T follicular helper cell (primary cell): ENCODE measurements at regions not wholly inside any gene's neighbourhood (a gene's known extent, or its start where the extent isn't known, plus 50 kb on each side); places are given as distances from the start of the nearest gene placed in this dataset.
"Not testable (repeated sequence)": the region's sequence is repeated elsewhere in the genome, so short reads cannot be mapped to it uniquely, and the experiment has no call there.

Source experiments
- DNase-seq: peaks from one replicate; pipeline ENCODE4 v3.0.0-alpha.2; 2020; ENCODE audit warnings: low read depth

DNA sequence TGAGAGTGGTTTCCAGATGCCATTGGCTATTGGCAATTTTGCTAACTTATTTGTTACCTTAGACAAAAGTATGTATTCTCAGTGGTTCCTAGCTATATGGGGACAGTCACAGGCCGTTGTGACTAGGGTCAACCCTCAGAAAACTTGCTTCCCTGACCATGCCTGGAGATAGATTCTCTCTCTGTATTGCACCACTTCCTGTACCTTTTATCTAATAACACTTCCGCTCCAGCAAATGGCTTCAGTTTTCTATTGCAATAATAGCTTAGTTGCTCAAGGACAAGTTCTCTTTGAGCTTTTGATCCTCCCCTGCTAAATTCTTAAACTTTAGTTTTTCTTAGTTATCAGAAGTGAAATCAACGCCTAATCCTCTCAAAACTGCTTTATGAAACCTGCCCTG lies 338.0 kb downstream of the RMST start:
- no peak for DNase-seq

DNA sequence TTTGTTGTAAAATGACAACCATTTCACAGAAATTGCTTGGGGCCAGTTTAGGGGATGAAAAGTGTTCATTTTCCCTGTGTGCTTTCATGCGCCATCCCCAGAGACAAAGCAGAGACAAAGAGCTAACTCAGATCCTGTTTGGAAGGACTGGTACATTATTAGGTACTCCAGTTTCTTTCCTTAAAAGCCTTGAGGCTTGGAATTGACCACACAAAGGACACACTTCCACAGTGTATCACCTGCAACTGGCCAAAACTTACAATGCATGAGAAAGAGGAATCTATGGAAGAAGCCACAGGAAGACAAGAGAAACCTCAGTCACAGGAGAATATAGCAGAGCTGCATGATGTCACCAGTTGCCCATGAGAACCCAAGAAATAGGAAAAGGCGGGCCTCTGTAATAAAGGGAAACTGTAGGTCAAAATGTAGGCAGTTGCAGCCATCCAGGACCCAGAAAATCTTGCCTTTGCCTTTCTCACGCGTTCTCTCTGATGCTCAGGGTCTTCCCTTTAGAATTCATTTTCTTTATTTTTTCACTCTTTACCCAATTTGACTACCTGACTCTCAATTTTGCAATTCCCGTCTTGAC lies 339.0 kb downstream of the RMST start:
- DNase-seq, result no peak

DNA sequence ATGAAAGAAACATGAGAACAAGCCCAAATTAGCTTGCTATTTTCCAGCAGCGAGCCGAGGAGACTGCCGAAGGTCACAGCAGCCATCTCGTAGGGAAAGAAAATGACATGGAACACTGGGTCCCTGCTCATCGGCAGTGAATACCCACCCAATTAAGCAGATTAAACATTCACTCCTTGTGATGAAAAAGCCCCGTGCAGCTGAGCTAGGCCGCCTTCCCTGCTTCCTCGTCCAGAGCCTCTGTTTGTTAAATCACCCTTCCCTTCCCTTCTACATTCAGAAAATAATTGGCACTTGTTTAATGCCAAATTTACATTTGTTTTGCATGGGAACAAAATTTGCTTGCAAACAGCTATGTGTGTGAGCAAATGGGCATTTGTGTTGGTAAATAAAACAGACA lies 342.5 kb downstream of the RMST start:
- no peak for DNase-seq

DNA sequence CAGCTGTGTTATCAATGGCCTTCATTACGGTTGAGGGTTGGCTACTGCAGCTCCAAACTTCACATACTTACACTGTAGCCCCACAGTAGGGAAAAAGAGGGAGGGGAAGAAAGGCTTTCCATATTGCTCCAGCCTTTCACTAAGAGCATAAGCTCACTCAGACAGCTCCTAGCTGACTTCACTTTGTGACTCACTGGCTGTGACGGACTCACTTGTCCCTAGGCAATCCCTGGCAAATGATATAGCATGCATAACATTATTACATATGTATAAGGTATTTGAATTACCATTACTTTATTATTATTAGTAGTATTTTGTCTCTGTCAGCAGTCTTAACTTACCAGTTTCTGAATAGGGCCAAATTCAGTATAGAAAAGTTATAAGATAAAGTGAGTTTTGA lies 350.7 kb downstream of the RMST start:
- DNase-seq, result no peak

DNA sequence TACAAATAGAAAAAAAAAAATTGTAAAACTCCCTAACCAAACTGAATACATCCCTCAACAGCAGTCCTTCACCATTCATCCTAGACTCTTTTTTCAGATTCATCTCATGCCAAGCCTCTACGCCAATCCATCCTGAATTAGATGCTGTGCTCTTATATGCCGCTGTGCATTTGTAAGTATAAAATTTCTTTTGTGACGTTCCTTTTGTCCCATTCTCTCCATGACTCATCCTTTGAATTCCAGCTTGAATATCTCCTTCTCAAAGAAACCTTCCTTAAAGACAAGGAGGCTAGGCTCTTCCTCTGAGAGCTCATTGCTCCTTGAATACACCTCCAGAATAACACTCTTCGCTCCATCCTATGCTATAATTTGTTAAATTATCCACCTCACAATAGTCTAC lies 359.2 kb downstream of the RMST start:
- no peak for DNase-seq

DNA sequence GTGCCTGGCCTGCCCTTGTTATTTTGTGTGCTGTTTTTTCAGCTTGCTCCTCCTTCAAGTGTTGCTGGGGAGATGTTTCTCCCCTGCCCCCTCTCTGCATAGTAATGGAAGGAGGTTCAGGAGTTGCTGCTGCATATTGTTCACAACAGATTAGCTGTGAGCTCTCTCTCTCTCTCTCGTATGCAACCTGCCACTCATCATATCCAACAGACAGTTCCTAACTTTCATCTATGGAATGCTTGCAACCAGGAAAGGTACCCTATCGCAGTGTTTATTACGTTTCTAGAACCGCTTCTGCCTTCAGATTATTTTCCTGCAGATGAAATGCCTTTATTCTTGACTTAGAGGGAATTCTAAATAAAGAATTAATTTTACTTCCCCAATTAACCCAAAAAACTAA lies 372.9 kb downstream of the RMST start:
- no peak for DNase-seq

DNA sequence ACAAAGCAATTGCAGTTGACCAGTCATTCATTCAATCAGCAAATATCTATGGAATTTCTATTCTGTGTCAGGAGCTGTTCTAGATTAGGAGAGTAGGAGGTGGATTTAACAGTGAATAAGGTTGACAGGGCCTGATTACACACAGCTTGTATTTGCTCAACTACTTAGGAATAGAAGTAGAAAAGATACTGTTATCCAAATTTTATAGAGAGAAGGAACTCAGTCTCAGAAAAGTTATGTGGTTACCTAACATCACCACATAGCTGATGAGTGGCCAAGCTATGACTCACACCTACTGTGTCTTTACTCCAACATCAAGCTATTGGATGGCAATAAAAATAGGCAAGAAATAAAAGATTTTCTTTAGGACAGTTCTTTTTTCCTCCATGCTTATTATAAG lies 374.8 kb downstream of the RMST start:
- DNase-seq, result no peak

DNA sequence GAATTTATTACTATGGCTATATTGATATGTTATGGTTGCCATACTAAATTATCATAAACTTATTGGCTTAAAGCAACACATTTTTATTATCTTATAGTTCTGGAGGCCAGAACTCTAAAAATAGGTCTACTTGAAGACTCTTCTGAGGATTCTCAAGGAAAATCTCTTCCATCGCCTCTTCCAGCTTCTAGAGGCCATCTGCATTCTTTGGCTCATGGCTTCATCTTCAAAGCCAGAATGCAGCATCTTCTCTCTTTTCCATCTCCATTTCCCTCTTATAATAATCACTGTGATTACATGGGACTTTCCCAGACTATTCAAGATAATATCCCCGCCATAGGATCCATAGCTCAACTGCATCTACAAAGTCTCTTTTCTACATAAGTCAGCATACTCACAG lies 385.4 kb downstream of the RMST start:
- DNase-seq, result no peak

DNA sequence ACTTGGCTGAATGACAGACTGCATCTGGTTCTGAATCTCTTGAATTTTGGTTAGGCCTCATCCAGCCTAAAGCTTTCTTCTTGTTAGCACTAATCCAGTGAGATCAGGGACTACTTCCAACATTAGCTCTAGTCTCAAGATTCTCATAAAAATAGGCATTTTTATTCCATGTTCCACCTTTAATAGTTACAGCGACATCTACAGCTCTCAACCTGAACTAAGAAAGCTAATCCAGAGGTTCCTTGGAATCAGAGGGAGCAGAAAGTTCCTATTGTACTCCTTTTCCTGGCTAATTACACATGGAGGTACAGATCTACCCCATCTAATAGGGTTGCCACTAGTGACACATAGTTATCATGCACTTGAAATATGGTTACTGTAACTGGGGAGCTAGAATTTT lies 391.9 kb downstream of the RMST start:
- no peak for DNase-seq

DNA sequence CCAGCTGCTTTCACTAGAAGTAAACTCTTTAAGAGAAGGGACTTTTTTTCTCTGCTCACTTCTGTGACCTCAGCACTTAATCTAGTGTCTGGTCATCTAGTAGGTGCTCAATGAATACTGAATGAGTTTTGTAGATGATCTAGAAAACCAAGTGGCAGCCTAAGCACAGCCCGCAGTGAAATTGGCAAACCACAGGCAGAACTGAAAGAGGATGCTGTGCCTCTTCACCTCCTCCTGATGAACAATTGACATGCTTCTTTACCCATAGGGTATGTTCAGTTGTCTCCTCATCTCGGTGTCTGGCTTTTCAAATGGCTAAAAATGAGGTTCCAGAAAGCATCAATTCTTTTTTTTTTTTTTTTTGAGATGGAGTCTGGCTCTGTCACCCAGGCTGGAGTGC lies 399.5 kb downstream of the RMST start:
- DNase-seq, result no peak

DNA sequence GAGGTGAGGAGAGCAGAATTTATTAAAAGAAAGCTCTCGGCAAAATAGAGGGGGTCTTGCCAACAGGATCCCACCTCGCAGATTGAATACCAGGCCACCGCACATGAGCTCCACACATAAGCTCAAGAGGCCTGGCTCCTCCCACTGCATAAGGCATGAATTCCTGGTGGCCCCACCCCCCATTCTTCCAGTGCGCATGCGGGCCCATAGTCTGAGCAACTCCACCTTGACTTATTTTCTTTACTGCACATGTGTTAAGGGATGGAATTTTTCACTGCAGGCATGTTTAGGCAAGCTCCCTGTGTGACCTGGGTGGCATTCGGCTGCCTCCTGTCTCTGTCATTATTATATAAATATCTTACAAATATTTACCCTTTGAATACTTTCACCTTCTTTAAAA lies 412.5 kb downstream of the RMST start:
- DNase-seq, result no peak

DNA sequence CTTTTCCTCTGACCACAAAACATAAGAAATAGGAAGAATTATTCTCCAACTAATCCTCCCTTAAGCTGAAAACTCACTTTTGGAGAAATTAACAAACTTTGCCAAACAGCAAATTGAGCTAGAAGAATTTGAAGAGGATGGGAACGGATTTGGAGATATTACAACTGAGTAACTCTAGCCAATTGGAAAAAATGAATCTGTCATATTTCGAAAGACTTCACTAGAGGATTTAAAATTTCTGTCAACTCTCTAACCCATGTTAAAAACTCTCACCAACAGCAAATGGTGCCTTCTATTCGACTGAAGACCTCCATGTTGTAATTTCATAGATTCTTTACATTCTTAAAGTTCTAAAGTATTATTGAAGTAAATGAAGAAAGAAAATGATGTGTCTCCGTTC lies 414.2 kb downstream of the RMST start:
- no peak for DNase-seq

DNA sequence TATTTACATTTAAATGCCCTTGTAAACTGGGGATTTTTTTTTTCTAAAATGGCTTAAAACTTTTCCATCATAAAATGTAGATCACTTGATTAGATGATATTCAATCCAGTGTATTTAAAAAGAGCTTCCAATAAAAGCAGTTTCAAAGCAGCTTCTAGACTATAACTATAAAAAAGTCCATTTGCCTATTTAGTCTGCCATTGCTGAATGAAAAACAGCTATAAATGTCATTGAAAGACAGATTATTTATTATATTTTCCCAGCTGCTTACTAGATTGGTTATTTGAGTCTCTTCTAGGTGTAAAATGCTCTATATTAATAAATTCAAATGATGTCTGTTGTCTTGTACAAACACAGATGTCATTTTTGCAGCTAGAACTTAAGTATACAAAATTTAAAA lies 414.8 kb downstream of the RMST start:
- no peak for DNase-seq

DNA sequence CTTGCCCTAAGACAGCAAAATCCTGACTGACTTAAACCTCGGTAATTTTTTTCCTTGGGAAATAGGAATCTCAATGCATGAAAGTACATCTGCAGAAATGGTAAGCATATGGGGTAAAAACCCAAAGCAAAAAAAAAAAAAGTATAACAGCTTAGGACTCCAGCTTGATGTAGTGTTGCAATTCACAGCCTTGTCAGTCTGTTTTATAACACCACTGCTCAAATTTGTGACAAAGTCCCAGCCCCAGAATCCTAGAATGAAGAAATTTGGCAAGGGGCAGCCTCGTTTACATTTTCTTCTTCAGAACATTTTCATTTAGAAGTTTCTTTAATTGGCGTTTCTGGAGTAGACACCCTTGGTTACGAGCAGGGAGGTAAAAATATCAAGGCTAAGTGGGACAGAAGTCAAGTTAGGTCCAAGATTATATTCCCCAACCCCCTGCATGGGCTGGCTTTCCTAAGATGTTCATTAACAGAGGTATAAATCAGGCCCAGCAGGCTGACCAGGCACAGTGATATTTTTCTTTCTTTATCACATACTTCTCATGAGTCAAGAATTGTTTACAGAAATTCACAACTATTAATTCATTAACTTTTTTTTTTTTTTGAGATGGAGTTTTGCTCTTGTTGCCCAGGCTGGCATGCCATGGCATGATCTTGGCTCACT lies 424.0 kb downstream of the RMST start:
- DNase-seq, result no peak

DNA sequence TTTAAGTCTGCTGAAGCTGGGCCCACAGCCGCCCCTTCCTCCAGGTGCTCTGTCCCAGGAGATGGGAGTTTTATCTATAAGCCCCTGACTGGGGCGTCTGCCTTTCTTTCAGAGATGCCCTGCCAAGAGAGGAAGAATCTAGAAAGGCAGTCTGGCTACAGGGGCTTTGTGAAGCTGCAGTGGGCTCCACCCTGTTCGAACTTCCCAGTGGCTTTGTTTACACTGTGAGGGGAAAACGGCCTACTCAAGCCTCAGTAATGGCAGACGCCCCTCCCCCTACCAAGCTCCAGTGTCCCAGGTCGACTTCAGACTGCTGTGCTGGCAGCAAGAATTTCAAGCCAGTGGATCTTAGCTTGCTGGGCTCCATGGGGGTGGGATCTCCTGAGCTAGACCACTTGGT lies 435.3 kb downstream of the RMST start:
- not testable (repeated sequence) for DNase-seq

DNA sequence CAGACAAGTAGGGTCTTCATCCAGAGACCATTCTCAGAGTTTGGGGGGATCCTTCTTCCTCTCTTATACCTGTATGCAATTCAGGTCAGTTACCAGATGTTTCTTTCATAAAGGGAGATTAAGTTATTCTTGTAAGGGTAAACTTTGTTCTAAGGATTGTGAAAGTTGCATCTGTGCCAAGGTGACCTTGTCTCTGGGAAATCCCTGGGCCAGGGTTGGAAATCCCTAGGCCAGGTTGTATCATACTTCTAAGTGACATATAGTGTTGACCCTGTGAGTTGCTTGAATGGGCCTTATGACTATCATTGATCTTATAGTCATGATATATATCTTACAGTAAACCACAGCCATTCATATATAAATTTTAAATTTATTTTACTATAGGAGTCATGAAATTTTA lies 436.9 kb downstream of the RMST start:
- no peak for DNase-seq

DNA sequence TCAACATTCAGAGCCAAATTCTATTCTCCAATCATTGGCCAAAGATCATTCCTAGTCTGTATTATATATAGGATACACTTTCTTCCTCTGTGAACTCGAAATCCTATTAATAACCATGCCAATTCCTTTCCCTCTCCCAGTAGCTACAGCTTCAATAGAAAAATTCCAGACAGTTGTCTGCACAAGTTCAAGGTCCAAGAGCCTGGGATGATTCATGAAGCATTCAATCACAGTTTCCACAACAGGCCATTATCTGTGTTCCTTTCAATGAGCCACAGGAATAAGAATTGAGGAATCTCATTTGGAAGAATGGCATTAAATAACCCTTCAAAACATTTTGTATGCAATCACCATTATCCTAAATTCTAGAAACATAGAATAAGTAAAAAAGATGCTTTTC lies 437.4 kb downstream of the RMST start:
- no peak for DNase-seq

DNA sequence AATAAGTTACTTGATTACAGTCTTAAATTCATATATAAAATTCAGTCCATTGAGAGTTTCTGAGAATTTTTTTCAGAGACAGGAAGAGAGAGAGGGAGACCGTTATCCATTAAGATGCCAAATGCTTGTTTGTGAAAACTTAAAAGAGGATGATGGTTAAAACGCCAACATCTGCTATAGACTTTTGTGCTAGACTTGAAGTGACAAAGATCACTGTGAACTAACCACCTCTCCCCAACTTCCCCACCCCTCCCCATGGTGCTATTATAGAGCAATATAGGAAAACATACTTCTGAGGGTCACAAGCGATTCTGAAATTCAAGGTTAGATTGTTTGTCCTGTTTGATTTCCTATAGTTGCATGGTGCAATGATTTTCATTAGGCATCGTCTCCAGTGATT lies 440.8 kb downstream of the RMST start:
- no peak for DNase-seq

DNA sequence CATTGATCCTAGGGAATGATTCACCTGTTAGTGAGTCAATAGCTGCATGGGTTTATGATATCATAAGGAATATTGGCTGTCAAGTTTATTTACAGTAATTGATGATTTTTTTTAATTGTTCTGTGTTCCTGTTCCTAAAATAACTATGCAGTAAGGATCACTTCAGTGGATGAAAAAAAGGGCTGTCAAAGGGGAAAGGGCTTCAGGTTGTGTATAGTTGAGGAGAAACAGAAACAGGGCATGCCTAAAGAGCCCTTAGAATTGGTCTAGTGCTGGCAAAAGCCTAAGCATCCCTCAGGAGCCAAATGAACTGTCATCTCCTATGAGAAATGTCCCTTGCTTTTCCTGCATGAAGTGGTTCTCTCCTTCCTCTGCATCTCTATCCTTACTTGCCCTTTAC lies 444.9 kb downstream of the RMST start:
- no peak for DNase-seq

DNA sequence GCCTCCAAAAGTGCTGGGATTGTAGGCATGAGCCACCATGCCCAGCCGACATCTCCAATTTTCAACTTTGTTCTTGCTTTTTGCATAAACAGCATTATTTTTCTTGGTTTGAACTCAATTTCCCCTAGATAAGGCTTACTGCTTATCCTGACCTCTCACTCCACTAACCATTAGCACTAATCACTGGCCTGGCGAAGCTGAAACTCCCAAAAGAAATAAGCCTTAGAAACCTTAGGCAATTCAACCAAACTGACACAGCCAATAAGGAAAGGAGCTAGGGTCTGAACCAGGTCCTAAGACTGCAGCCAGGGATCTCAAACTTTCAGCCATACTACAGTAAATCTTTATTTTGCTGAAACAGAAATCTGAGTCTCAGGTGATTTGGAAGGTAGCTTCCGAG lies 448.0 kb downstream of the RMST start:
- no peak for DNase-seq

DNA sequence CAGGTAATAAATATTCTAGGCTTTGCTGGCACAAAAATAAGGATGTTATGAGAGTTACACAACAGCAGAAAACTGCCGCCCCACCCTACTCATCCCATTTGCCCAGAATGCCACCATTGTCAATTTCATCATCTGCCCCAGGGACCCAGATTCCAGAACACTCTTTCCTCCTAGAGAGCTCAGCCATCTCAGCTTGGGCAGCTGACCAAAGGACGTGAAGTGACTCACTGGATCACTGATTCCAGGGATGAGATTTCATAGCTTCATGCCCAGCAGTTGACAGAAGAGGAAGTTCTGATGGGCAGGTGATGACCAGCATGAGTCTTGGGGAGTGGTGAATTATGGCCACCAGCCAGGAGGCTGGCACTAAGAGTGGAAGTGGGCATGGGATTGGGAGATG lies 450.3 kb downstream of the RMST start:
- DNase-seq, result no peak

DNA sequence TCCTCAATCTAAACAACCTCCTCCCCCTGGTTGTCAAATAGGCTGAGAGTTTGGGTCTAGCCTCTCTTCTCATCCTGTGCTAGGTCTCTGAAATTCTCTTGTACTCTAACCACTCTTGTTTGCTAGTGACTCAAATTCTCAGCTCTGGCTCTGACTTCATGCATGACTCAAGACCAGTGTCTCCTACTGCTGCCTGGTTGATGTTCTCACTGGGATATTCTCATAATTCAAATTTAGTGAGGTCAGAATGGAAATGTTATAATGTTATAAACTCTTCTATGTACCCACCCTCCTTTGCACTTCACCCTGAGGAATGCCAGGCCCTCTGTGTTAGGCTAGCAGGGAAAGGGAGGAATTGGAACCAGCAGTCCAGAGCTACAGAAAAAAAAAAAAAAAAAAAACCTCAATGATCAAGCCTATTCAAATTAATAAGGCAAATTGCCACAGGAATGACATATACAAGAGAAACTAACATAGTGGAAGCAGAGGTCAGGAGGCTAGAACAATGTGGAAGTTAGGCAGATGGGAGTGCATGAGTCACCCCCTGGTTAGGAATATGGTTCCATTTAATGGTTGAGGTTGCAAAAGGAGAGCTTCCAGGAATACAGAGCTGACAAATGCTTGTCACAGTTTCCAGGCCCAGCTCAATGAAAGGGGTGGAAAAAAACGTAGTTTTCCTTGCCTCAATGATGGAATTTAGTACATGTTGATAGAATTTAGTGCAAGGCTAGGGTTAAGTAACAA lies 459.5 kb downstream of the RMST start:
- DNase-seq, result no peak

DNA sequence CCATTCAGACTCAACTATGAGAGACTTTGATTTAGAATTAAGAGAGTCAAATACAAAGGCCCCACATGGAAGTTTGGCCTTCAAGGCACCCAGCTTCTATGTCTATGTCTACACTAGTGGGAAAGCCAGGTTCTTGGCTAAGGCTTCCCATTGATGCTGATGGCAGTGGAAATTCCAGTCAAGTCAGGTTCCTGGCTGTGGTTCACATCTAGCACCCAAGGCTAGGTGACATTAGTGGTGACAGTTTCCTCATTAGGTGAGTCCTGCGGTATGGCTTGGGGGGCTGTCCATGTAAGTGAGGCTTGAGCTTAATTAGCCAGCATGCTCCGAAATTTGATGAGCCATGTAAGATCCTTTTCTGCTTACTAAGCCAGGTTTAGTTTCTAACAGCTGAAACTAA lies 460.9 kb downstream of the RMST start:
- no peak for DNase-seq

DNA sequence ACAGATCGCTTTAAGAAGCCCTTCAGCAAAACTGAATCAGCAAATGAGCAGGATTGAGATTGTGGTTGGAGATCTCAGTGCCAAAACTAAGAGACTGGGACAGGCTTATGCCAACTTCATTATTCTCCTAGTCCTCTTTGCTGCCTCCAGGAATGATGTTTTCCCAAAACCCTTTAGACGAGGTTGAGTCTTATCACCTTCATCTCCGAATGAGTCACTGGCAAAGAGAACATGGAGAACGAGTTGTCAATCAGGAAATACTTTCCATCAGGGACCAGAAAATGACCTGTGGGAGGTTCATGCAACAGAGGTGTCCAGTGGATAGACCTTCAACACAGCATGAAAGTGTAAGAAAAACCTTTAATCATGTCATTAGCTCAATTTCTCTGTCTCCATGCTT lies 461.5 kb downstream of the RMST start:
- DNase-seq, result no peak
